Mesenteric fat pad (tissue), 1 donor: ENCODE measurements at regions not wholly inside any gene's neighbourhood (a gene's known extent, or its start where the extent isn't known, plus 50 kb on each side); places are given as distances from the start of the nearest gene placed in this dataset.

Source experiments
- DNase-seq: peaks from one replicate; pipeline ENCODE4 v3.0.0-alpha.2; 2020; ENCODE audit warnings: low spot score
- donor health status: DM: yes; HTN: yes; CAD: no.

GRCh38 chr4:96913441-96914080, 1073.7 kb downstream of the PDHA2 start:
- no peak for DNase-seq

GRCh38 chr4:96916711-96917110, 1076.8 kb downstream of the PDHA2 start:
- DNase-seq = no peak

- DNase-seq = no peak
Measured at GRCh38 chr4:96936886-96937285, 1097.0 kb downstream of the PDHA2 start.

GRCh38 chr4:96946552-96946951, 1106.7 kb downstream of the PDHA2 start:
- DNase-seq = no peak

- DNase-seq = no peak
Measured at GRCh38 chr4:96952610-96953009, 1112.7 kb downstream of the PDHA2 start.

- DNase-seq = no peak
Measured at GRCh38 chr4:96955226-96955625, 1115.3 kb downstream of the PDHA2 start.

- DNase-seq = no peak
Measured at GRCh38 chr4:96955691-96956090, 1115.8 kb downstream of the PDHA2 start.

- DNase-seq = no peak
Measured at GRCh38 chr4:96969455-96969854, 1129.6 kb downstream of the PDHA2 start.

- DNase-seq = no peak
Measured at GRCh38 chr4:96972920-96973319, 1133.0 kb downstream of the PDHA2 start.

GRCh38 chr4:96974295-96974694, 1134.4 kb downstream of the PDHA2 start:
- no peak for DNase-seq

- no peak for DNase-seq
Measured at GRCh38 chr4:96983830-96984229, 1143.9 kb downstream of the PDHA2 start.

- DNase-seq = no peak
Measured at GRCh38 chr4:96986816-96987215, 1146.9 kb downstream of the PDHA2 start.

GRCh38 chr4:96991083-96991482, 1151.2 kb downstream of the PDHA2 start:
- no peak for DNase-seq

GRCh38 chr4:96992443-96992842, 1150.8 kb downstream of the STPG2 start:
- DNase-seq = no peak

- DNase-seq = no peak
Measured at GRCh38 chr4:96993560-96993959, 1149.7 kb downstream of the STPG2 start.

GRCh38 chr4:97003715-97004114, 1139.6 kb downstream of the STPG2 start:
- no peak for DNase-seq

- no peak for DNase-seq
Measured at GRCh38 chr4:97013309-97013708, 1130.0 kb downstream of the STPG2 start.

- DNase-seq = no peak
Measured at GRCh38 chr4:97013711-97014110, 1129.6 kb downstream of the STPG2 start.

- DNase-seq = no peak
Measured at GRCh38 chr4:97015301-97015700, 1128.0 kb downstream of the STPG2 start.

- no peak for DNase-seq
Measured at GRCh38 chr4:97016186-97016907, 1126.9 kb downstream of the STPG2 start.

- DNase-seq = no peak
Measured at GRCh38 chr4:97027728-97028410, 1115.4 kb downstream of the STPG2 start.

GRCh38 chr4:97028785-97029184, 1114.5 kb downstream of the STPG2 start:
- no peak for DNase-seq
